ENCODE measurements at regions not wholly inside any gene's neighbourhood (a gene's known extent, or its start where the extent isn't known, plus 50 kb on each side); places are given as distances from the start of the nearest gene placed in this dataset.

DNA sequence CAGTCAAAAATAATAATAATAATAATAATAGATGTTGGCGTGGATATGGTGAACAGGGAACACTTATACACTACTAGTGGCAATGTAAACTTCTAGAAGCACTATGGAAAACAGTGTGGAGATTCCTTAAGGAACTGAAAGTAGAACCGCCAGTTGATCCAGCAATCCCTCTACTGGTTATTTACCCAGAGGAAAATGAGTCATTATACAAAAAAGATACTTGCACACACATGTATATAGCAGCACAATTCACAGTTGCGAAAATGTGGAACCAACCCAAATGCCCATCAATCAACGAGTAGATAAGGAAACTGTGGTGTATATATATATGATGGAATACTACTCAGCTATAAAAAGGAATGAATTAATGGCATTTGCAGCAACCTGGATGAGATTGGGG, 176.0 kb downstream of the PLPP3 start:
- POLR2A ChIA-PET, result no interaction called here
- no peaks in the 10 kb centered on the region for H3K27me3 ChIP-seq (replicated peaks in 1 of 2; ENCODE audit: control insufficient read depth in 2 of 2, insufficient read depth in 2 of 2, low read length in 1 of 2)
- no peak overlapping the region for H3K4me3 ChIP-seq
- H3K9ac ChIP-seq (ENCODE audit: control insufficient read depth, insufficient read depth, low read length), result no peak overlapping the region
- no peak overlapping the region for H3K4me2 ChIP-seq (ENCODE audit: control insufficient read depth, insufficient read depth)
- H4K20me1 ChIP-seq (ENCODE audit: control insufficient read depth, insufficient read depth), result no peaks in the 10 kb centered on the region
- ATAC-seq (no peak), DNase-seq (ENCODE audit: low read depth, low spot score) (no peak), FAIRE-seq (no peak)
- RAD21 ChIA-PET (ENCODE audit: unreplicated experiment), result interaction anchor here (1.0 kb wide), 1 partner anchor 9 kb away, joined by 3 read pairs; no protein-coding TSS in a partner anchor
- BruUV-seq (replicated peaks), result no TSS peak
- in situ Hi-C loops (cut with MboI) (no loop called here), intact Hi-C loops (cut with micrococcal nuclease; ENCODE audit: unreplicated experiment) (no loop called here)
- H3K27ac ChIP-seq (ENCODE audit: control insufficient read depth, insufficient read depth), result no peak overlapping the region
- H2AFZ ChIP-seq (ENCODE audit: control insufficient read depth, low read depth, low read length), result no peak overlapping the region
- TF ChIP-seq TARDBP (IDR thresholded peaks at IDR 0.05; ENCODE audit: borderline replicate concordance), result no peak
- TF ChIP-seq, protein P1, sequence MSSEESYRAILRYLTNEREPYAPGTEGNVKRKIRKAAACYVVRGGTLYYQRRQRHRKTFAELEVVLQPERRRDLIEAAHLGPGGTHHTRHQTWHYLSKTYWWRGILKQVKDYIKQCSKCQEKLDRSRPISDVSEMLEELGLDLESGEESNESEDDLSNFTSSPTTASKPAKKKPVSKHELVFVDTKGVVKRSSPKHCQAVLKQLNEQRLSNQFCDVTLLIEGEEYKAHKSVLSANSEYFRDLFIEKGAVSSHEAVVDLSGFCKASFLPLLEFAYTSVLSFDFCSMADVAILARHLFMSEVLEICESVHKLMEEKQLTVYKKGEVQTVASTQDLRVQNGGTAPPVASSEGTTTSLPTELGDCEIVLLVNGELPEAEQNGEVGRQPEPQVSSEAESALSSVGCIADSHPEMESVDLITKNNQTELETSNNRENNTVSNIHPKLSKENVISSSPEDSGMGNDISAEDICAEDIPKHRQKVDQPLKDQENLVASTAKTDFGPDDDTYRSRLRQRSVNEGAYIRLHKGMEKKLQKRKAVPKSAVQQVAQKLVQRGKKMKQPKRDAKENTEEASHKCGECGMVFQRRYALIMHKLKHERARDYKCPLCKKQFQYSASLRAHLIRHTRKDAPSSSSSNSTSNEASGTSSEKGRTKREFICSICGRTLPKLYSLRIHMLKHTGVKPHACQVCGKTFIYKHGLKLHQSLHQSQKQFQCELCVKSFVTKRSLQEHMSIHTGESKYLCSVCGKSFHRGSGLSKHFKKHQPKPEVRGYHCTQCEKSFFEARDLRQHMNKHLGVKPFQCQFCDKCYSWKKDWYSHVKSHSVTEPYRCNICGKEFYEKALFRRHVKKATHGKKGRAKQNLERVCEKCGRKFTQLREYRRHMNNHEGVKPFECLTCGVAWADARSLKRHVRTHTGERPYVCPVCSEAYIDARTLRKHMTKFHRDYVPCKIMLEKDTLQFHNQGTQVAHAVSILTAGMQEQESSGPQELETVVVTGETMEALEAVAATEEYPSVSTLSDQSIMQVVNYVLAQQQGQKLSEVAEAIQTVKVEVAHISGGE (CRISPR knock-in tag; IDR thresholded peaks at IDR 0.05), result no peak
- TF ChIP-seq, protein P2, sequence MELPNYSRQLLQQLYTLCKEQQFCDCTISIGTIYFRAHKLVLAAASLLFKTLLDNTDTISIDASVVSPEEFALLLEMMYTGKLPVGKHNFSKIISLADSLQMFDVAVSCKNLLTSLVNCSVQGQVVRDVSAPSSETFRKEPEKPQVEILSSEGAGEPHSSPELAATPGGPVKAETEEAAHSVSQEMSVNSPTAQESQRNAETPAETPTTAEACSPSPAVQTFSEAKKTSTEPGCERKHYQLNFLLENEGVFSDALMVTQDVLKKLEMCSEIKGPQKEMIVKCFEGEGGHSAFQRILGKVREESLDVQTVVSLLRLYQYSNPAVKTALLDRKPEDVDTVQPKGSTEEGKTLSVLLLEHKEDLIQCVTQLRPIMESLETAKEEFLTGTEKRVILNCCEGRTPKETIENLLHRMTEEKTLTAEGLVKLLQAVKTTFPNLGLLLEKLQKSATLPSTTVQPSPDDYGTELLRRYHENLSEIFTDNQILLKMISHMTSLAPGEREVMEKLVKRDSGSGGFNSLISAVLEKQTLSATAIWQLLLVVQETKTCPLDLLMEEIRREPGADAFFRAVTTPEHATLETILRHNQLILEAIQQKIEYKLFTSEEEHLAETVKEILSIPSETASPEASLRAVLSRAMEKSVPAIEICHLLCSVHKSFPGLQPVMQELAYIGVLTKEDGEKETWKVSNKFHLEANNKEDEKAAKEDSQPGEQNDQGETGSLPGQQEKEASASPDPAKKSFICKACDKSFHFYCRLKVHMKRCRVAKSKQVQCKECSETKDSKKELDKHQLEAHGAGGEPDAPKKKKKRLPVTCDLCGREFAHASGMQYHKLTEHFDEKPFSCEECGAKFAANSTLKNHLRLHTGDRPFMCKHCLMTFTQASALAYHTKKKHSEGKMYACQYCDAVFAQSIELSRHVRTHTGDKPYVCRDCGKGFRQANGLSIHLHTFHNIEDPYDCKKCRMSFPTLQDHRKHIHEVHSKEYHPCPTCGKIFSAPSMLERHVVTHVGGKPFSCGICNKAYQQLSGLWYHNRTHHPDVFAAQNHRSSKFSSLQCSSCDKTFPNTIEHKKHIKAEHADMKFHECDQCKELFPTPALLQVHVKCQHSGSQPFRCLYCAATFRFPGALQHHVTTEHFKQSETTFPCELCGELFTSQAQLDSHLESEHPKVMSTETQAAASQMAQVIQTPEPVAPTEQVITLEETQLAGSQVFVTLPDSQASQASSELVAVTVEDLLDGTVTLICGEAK (IDR thresholded peaks at IDR 0.05; ENCODE audit: borderline replicate concordance), result no peak
- TF ChIP-seq, protein P3, sequence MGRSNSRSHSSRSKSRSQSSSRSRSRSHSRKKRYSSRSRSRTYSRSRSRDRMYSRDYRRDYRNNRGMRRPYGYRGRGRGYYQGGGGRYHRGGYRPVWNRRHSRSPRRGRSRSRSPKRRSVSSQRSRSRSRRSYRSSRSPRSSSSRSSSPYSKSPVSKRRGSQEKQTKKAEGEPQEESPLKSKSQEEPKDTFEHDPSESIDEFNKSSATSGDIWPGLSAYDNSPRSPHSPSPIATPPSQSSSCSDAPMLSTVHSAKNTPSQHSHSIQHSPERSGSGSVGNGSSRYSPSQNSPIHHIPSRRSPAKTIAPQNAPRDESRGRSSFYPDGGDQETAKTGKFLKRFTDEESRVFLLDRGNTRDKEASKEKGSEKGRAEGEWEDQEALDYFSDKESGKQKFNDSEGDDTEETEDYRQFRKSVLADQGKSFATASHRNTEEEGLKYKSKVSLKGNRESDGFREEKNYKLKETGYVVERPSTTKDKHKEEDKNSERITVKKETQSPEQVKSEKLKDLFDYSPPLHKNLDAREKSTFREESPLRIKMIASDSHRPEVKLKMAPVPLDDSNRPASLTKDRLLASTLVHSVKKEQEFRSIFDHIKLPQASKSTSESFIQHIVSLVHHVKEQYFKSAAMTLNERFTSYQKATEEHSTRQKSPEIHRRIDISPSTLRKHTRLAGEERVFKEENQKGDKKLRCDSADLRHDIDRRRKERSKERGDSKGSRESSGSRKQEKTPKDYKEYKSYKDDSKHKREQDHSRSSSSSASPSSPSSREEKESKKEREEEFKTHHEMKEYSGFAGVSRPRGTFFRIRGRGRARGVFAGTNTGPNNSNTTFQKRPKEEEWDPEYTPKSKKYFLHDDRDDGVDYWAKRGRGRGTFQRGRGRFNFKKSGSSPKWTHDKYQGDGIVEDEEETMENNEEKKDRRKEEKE (IDR thresholded peaks at IDR 0.05), result no peak
- TF ChIP-seq NFXL1 (IDR thresholded peaks at IDR 0.05; ENCODE audit: borderline replicate concordance), result no peak
- TF ChIP-seq, protein P4, sequence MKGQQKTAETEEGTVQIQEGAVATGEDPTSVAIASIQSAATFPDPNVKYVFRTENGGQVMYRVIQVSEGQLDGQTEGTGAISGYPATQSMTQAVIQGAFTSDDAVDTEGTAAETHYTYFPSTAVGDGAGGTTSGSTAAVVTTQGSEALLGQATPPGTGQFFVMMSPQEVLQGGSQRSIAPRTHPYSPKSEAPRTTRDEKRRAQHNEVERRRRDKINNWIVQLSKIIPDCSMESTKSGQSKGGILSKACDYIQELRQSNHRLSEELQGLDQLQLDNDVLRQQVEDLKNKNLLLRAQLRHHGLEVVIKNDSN (IDR thresholded peaks at IDR 0.05; ENCODE audit: borderline replicate concordance, extremely low read length, insufficient read depth, low read depth, low read length), result no peak
- TF ChIP-seq BHLHE40 (IDR thresholded peaks at IDR 0.05; ENCODE audit: borderline replicate concordance in 1 of 2, low read depth in 2 of 2, low read length in 1 of 2), result no peak
- no peak for TF ChIP-seq TCF7 (IDR thresholded peaks at IDR 0.05; ENCODE audit: borderline replicate concordance)
- no peak for TF ChIP-seq KAT2A (conservative IDR thresholded peaks at IDR 0.05; ENCODE audit: control insufficient read depth, low read depth, low read length)
- no peak for TF ChIP-seq PAX5 (IDR thresholded peaks at IDR 0.05; ENCODE audit: borderline replicate concordance, low read depth, low read length)
- SMC1A ChIA-PET (ENCODE audit: uncharacterized antibody, unreplicated experiment), result interaction anchor here (14.2 kb wide), 1 partner anchor 174 kb away, joined by 154 read pairs; the partner anchor contains the start of gene PLPP3
- no peaks in the 10 kb centered on the region for H3K4me1 ChIP-seq (ENCODE audit: control insufficient read depth, insufficient read depth, low read length)
- no peaks in the 10 kb centered on the region for H3K79me2 ChIP-seq (ENCODE audit: control insufficient read depth, insufficient read depth, low read length)
- 25% methylated on average over 4 of the region's 4 CpGs for WGBS (ENCODE audit: insufficient coverage, insufficient replicate concordance, low lambda C conversion rate, missing lambda C conversion rate)
- CTCF ChIA-PET, result interaction anchor here (12.9 kb wide), 1 partner anchor 176 kb away, joined by 257 read pairs; the partner anchor contains the start of gene PLPP3
- H3K36me3 ChIP-seq (ENCODE audit: control insufficient read depth in 2 of 2, insufficient read depth in 2 of 2, low read length in 1 of 2), result no peaks in the 10 kb centered on the region
- no peaks in the 10 kb centered on the region for H3K9me3 ChIP-seq (replicated peaks; ENCODE audit: control insufficient read depth, insufficient read depth, low read length)
